ENCODE measurements at regions not wholly inside any gene's neighbourhood (a gene's known extent, or its start where the extent isn't known, plus 50 kb on each side); places are given as distances from the start of the nearest gene placed in this dataset.

DNA sequence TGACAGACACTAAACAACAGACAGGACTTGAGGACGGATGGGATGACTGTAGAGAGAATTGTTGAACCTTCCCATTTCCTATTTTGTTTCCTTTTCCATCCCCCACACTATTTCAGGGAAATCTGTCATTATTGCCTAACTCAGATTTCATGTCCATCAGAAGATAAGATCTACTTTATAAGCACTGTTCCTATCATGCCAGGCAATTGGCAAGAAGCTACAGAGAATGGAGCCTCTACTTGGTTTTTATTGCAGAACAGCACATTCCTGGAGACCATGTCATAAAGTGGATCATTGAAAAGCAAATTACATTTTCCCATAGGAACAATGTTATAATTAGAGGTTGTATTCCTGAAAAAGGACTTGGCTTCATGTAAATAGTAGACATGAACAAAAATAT is 173.7 kb upstream of the KIF2A start:
- in situ Hi-C loops (cut with HindIII; ENCODE audit: low sequenced_read_pairs) = no loop called here
- no peak for DNase-seq (ENCODE audit: low read depth)
- TF ChIP-seq, protein P1, sequence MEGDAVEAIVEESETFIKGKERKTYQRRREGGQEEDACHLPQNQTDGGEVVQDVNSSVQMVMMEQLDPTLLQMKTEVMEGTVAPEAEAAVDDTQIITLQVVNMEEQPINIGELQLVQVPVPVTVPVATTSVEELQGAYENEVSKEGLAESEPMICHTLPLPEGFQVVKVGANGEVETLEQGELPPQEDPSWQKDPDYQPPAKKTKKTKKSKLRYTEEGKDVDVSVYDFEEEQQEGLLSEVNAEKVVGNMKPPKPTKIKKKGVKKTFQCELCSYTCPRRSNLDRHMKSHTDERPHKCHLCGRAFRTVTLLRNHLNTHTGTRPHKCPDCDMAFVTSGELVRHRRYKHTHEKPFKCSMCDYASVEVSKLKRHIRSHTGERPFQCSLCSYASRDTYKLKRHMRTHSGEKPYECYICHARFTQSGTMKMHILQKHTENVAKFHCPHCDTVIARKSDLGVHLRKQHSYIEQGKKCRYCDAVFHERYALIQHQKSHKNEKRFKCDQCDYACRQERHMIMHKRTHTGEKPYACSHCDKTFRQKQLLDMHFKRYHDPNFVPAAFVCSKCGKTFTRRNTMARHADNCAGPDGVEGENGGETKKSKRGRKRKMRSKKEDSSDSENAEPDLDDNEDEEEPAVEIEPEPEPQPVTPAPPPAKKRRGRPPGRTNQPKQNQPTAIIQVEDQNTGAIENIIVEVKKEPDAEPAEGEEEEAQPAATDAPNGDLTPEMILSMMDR (IDR thresholded peaks at IDR 0.05; ENCODE audit: low read depth, low read length, missing control alignments) = no peak
- H3K4me3 ChIP-seq (ENCODE audit: low read depth, low read length) = no peak overlapping the region

DNA sequence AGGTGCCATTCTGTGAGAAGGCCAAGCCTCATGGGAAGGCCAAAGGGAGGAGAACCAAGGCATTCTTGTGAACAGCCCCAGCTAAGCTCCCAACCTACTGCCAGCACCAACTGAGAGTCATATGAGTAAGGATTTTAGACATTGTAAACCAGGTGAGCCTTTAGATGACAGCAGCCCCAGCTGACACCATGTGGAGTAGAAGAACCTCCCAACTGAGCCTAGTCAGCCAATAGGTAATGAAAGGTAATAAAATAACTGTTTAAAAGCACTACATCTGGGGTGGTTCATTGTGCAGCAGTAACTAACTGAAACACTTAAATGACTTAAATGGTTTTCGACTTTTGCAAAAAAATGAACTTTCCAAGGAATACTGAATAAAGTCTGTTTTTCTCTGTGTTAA is 172.6 kb upstream of the KIF2A start:
- DNase-seq (ENCODE audit: low read depth) = no peak
- in situ Hi-C loops (cut with HindIII; ENCODE audit: low sequenced_read_pairs) = no loop called here
- H3K4me3 ChIP-seq (ENCODE audit: low read depth, low read length) = no peak overlapping the region
- TF ChIP-seq, protein P1 (IDR thresholded peaks at IDR 0.05; ENCODE audit: low read depth, low read length, missing control alignments) = no peak

DNA sequence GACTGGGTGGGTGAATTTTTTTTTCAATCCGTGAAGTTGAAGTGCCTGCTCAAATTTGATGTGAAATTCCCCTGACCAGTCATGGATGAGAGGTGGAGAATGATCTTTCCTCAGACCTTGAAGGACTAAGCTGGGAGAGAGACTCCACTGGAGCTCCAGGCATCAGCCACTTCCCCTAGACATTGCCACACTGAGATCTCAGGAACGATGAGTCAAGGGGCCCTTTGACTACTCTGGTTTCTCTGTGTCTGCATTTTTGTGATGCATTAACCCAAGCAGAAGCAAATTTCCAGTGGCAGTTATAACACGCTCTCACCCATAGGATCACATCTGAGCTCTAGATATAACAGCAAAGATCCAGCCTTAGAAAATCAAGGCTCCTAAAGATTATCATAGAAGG is 171.2 kb upstream of the KIF2A start:
- in situ Hi-C loops (cut with HindIII; ENCODE audit: low sequenced_read_pairs) = no loop called here
- no peak overlapping the region for H3K4me3 ChIP-seq (ENCODE audit: low read depth, low read length)
- no peak for DNase-seq (ENCODE audit: low read depth)
- TF ChIP-seq, protein P1 (IDR thresholded peaks at IDR 0.05; ENCODE audit: low read depth, low read length, missing control alignments) = no peak

DNA sequence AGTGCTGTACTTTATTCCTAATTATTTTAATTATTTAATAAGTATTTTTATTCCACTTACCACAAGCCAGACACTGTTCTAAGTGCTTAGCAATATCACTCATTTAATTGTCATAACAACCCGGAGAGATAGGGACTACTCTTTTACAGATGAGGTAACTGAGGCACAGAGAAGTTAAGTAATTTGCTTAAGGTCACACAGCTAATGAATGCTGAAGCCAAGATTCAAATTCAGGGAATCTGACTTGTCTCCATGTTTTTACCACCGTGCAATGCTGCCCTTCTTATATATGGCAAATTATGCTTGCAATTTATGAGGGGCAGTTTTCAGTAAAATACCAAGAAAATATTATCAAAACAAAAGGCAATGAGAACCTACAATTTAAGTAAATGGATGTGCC is 168.4 kb upstream of the KIF2A start:
- TF ChIP-seq, protein P1 (IDR thresholded peaks at IDR 0.05; ENCODE audit: low read depth, low read length, missing control alignments) = no peak
- DNase-seq (ENCODE audit: low read depth) = no peak
- H3K4me3 ChIP-seq (ENCODE audit: low read depth, low read length) = no peak overlapping the region
- in situ Hi-C loops (cut with HindIII; ENCODE audit: low sequenced_read_pairs) = no loop called here

DNA sequence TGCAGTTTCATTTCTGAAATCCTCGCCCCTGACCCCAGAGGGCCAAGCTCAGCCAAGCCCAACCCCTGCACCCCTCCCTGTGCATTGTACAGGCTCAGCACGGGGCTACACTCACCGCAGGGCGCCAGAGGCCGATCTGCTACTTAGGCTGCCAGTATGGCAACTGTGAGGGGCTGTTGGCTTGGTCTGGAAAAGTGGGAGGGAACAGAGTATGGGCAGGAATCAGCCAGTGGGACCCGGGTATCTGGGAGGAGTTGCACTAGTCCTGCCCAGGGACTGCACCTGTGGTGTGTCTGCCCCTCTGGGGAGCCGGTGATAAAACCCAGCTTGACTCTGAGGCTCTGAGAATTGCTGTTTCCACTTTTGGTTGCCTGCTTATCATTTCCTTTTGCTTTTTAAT is 167.4 kb upstream of the KIF2A start:
- in situ Hi-C loops (cut with HindIII; ENCODE audit: low sequenced_read_pairs) = no loop called here
- no peak for DNase-seq (ENCODE audit: low read depth)
- TF ChIP-seq, protein P1 (IDR thresholded peaks at IDR 0.05; ENCODE audit: low read depth, low read length, missing control alignments) = no peak
- no peak overlapping the region for H3K4me3 ChIP-seq (ENCODE audit: low read depth, low read length)

DNA sequence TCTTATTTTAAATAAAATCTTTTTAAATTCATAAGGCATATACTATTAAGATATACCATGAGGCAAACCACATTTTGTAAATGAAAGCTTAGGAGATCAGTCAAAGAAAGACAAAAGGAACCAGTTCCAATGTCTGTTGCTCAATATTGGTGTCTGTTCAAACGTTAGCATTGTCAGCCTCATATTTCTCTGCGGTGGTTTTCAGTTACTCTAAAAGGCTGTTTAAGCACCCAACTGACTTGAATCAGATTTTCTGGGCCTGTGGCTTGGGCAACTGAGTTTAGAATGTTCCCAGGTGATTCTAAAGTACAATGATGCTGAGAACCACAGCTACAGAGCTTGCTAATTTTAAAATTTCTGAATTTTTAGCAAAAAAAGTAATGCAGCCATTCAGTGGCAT is 166.3 kb upstream of the KIF2A start:
- TF ChIP-seq, protein P1 (IDR thresholded peaks at IDR 0.05; ENCODE audit: low read depth, low read length, missing control alignments) = no peak
- in situ Hi-C loops (cut with HindIII; ENCODE audit: low sequenced_read_pairs) = no loop called here
- H3K4me3 ChIP-seq (ENCODE audit: low read depth, low read length) = no peak overlapping the region
- DNase-seq (ENCODE audit: low read depth) = no peak

DNA sequence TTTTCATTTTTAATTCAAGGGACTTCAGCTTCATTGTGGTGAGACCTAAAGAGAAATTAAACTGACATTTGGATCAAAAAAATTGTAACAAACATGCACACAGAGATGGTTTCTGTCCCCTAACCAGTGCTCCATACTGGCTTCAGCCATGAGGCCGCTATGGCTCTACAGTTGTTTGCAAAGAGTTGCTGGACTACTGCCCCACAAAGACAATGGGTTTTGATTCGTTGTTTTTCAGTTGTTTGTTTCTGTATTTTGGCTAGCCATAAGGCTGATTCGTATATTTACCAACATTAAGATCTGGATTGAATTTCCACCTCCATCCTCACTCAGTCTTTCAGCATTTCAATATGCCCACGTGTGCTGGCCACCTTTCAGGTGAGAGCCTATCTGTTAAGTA is 163.7 kb upstream of the KIF2A start:
- DNase-seq (ENCODE audit: low read depth) = no peak
- in situ Hi-C loops (cut with HindIII; ENCODE audit: low sequenced_read_pairs) = no loop called here
- H3K4me3 ChIP-seq (ENCODE audit: low read depth, low read length) = no peak overlapping the region
- TF ChIP-seq, protein P1 (IDR thresholded peaks at IDR 0.05; ENCODE audit: low read depth, low read length, missing control alignments) = no peak
